ENCODE measurements at regions not wholly inside any gene's neighbourhood (a gene's known extent, or its start where the extent isn't known, plus 50 kb on each side); places are given as distances from the start of the nearest gene placed in this dataset.

- no peaks in the 10 kb centered on the region for H3K9me3 Mint-ChIP-seq (ENCODE audit: low read depth)
- peaks cover 9% of the 10 kb centered on the region for H3K4me1 Mint-ChIP-seq (ENCODE audit: low read depth)
- no peak overlapping the region for H3K4me3 Mint-ChIP-seq (ENCODE audit: unreplicated experiment)
- no peak for DNase-seq (ENCODE audit: low spot score)
- H3K27ac Mint-ChIP-seq (ENCODE audit: unreplicated experiment): no peak overlapping the region
- no peak for TF ChIP-seq CTCF (IDR thresholded peaks at IDR 0.05)
- peaks cover 8% of the 10 kb centered on the region for H3K27me3 Mint-ChIP-seq (ENCODE audit: low read depth)
- H3K36me3 Mint-ChIP-seq (ENCODE audit: low read depth): no peaks in the 10 kb centered on the region
Observed at GRCh38 chr5:66356011-66356565, 212.0 kb downstream of the SREK1 start.

- Mint-ChIP-seq H3K36me3 (ENCODE audit: low read depth) (no peaks in the 10 kb centered on the region), H3K27ac (ENCODE audit: unreplicated experiment) (no peak overlapping the region), H3K9me3 (ENCODE audit: low read depth) (no peaks in the 10 kb centered on the region), H3K4me3 (ENCODE audit: unreplicated experiment) (no peak overlapping the region), H3K4me1 (ENCODE audit: low read depth) (peaks cover 9% of the 10 kb centered on the region), H3K27me3 (ENCODE audit: low read depth) (peaks cover 10% of the 10 kb centered on the region)
- TF ChIP-seq CTCF (IDR thresholded peaks at IDR 0.05): no peak
- DNase-seq (ENCODE audit: low spot score): no peak
Observed at GRCh38 chr5:66358741-66359140, 214.6 kb downstream of the SREK1 start.

GRCh38 chr5:66361070-66361469 is 217.0 kb downstream of the SREK1 start:
- no peak for TF ChIP-seq CTCF (IDR thresholded peaks at IDR 0.05)
- Mint-ChIP-seq H3K27ac (ENCODE audit: unreplicated experiment) (no peak overlapping the region), H3K36me3 (ENCODE audit: low read depth) (no peaks in the 10 kb centered on the region), H3K4me1 (ENCODE audit: low read depth) (peaks cover 5% of the 10 kb centered on the region), H3K4me3 (ENCODE audit: unreplicated experiment) (no peak overlapping the region), H3K27me3 (ENCODE audit: low read depth) (peaks cover 13% of the 10 kb centered on the region), H3K9me3 (ENCODE audit: low read depth) (no peaks in the 10 kb centered on the region)
- no peak for DNase-seq (ENCODE audit: low spot score)

GRCh38 chr5:66362046-66362445 is 217.9 kb downstream of the SREK1 start:
- H3K27ac Mint-ChIP-seq (ENCODE audit: unreplicated experiment): no peak overlapping the region
- H3K36me3 Mint-ChIP-seq (ENCODE audit: low read depth): no peaks in the 10 kb centered on the region
- H3K27me3 Mint-ChIP-seq (ENCODE audit: low read depth): peaks cover 16% of the 10 kb centered on the region
- no peak for TF ChIP-seq CTCF (IDR thresholded peaks at IDR 0.05)
- no peak overlapping the region for H3K4me3 Mint-ChIP-seq (ENCODE audit: unreplicated experiment)
- DNase-seq (ENCODE audit: low spot score): no peak
- no peaks in the 10 kb centered on the region for H3K4me1 Mint-ChIP-seq (ENCODE audit: low read depth)
- H3K9me3 Mint-ChIP-seq (ENCODE audit: low read depth): no peaks in the 10 kb centered on the region

GRCh38 chr5:66362687-66363086 is 218.6 kb downstream of the SREK1 start:
- H3K9me3 Mint-ChIP-seq (ENCODE audit: low read depth): no peaks in the 10 kb centered on the region
- peaks cover 16% of the 10 kb centered on the region for H3K27me3 Mint-ChIP-seq (ENCODE audit: low read depth)
- H3K4me3 Mint-ChIP-seq (ENCODE audit: unreplicated experiment): no peak overlapping the region
- no peak overlapping the region for H3K27ac Mint-ChIP-seq (ENCODE audit: unreplicated experiment)
- H3K4me1 Mint-ChIP-seq (ENCODE audit: low read depth): no peaks in the 10 kb centered on the region
- no peak for TF ChIP-seq CTCF (IDR thresholded peaks at IDR 0.05)
- no peak for DNase-seq (ENCODE audit: low spot score)
- no peaks in the 10 kb centered on the region for H3K36me3 Mint-ChIP-seq (ENCODE audit: low read depth)
